Gastroesophageal sphincter (tissue), 3 donors: ENCODE measurements at regions not wholly inside any gene's neighbourhood (a gene's known extent, or its start where the extent isn't known, plus 50 kb on each side); places are given as distances from the start of the nearest gene placed in this dataset.

Experiments used
- CTCF ChIP-seq, 4 experiments: fragments of 200-600 bp in 2 of 4; fragments of 450-650 bp in 2 of 4; sonication (generic) in 1 of 4; IDR thresholded peaks; one replicate each; pipeline ENCODE4 v1.5.1; 2017 to 2019; ENCODE audit warnings: antibody characterized with exemption in 4 of 4, mild to moderate bottlenecking in 2 of 4, moderate library complexity in 2 of 4
- EP300 ChIP-seq: sonication (generic); formaldehyde crosslinking; IDR thresholded peaks from one replicate; pipeline ENCODE4 v1.6.1; 2017; ENCODE audit warnings: antibody characterized with exemption, mild to moderate bottlenecking
- POLR2A ChIP-seq, 2 donors: fragments of 450-650 bp; IDR thresholded peaks; one replicate each; pipeline ENCODE4 v1.6.1; 2017; ENCODE audit warnings: antibody characterized with exemption in 2 of 2, mild to moderate bottlenecking in 2 of 2, moderate library complexity in 1 of 2
- POLR2AphosphoS5 ChIP-seq: sonication (generic); formaldehyde crosslinking; IDR thresholded peaks from one replicate; pipeline ENCODE4 v1.6.1; 2017; ENCODE audit warnings: antibody characterized with exemption

GRCh38 chrX:82627568-82627967 is 880.5 kb upstream of the POU3F4 start:
- TF ChIP-seq POLR2A (IDR thresholded peaks at IDR 0.05) (no peak), CTCF (IDR thresholded peaks at IDR 0.05) (no peak), POLR2AphosphoS5 (no peak), EP300 (no peak)
